ENCODE measurements at regions not wholly inside any gene's neighbourhood (a gene's known extent, or its start where the extent isn't known, plus 50 kb on each side); places are given as distances from the start of the nearest gene placed in this dataset.
"Not testable (repeated sequence)": the region's sequence is repeated elsewhere in the genome, so short reads cannot be mapped to it uniquely, and the experiment has no call there.

DNA sequence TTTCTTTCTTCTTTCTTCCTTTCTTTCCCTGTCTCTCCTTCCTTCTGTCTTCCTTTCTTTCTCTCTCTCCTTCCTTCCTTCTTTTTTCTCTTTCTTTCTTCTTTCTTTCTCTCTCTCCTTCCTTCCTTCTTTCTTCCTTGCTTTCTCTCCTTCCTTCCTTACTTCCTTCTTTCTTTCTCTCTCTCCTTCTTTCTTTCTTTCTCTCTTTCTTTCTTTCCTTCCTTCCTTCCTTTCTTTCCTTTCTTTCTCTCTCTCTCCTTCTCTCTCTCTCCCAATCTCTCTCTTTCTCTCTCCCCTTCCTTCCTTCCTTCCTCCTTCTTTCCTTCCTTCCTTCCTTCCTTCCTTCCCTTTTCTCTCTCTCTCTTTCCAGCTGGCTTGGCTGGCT is 2806.6 kb downstream of the RPIA start:
- DNase-seq = not testable (repeated sequence)

DNA sequence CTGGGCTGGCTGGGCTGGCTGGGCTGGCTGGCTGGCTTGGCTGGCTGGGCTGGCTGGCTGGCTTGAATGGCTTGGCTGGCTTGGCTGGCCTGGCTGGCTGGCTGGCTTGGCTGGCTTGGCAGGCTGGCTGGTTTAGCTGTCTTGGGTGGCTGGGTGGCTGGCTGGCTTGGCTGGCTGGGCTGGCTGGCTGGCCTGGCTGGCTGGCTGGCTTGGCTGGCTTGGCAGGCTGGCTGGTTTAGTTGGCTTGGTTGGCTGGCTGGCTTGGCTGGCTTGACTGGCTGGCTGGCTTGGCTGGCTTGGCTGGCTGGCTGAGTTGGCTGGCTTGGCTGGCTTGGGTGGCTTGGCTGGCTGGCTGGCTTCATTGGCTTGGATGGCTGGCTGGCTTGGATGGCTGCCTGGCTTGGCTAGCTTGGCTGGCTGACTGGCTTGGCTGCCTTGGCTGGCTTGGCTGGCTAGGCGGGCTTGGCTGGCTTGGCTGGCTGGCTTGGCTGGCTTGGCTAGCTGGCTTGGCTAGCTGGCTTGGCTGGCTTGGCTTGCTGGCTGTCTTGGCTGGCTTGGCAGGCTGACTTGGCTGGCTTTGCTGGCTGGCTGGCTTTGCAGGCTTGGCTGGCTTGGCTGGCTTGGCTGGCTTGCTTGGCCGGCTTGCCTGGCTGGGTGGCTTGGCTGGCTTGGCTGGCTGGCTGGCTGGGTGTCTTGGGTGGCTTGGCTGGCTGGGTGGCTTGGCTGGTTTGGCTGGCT is 2807.2 kb downstream of the RPIA start:
- DNase-seq = not testable (repeated sequence)

GRCh38 chr2:91499431-91500050 is 2808.1 kb downstream of the RPIA start:
- not testable (repeated sequence) for DNase-seq

GRCh38 chr2:91500246-91500977 is 2808.9 kb downstream of the RPIA start:
- DNase-seq = not testable (repeated sequence)

DNA sequence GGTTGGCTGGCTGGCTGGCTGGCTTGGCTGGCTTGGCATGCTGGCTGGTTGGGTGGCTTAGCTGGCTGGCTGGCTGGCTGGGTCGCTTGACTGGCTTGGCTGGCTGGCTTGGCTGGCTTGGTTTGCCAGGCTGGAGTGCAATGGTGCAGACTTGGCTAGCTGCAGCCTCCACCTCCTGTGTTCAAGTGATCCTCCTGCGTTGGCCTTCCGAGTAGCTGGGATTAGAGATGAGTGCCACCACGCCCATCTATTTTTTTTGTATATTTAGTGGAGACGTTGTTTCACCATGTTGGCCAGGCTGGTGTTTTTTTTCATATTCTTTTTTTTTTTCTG is 2809.5 kb downstream of the RPIA start:
- not testable (repeated sequence) for DNase-seq

DNA sequence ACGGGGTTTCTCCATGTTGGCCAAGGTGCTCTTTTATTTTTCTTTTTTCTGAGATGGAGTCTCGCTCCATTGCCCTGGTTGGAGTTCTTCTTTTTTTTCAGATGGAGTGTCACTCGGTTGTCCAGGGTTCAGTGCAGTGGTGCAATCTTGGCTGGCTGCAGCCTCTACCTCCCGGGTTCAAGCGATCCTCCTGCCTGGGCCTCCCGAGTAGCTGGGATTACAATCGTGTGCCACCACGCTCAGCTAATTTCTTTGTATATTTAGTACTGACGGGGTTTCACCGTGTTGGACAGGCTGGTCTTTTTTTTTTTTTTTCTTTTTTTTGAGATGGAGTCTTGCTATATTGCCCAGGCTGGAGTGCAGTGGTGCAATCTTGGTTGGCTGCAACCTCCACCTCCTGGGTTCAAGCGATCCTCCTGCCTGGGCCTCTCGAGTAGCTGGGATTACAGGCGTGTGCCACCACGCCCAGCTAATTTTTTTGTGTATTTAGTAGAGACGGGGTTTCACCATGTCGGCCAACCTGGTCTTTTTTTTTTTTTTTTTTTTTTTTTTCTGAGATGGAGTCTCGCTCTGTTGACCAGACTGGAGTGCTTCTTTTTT is 2810.1 kb downstream of the RPIA start:
- not testable (repeated sequence) for DNase-seq

DNA sequence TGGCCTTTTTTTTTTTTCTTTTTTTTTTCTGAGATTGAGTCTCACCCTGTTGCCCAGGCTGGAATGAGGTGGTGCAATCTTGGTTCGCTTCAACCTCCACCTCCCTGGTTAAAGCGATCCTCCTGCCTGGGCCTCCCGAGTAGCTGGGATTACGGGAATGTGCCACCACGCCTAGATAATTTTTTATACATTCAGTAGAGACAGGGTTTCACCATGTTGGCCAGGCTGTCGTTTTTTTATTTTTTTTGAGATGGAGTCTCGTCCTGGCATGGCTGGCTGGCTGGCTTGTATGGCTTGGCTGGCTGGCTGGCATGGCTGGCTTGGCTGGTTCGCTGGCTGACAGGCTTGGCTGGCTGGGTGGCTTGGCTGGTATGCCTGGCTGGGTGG is 2812.1 kb downstream of the RPIA start:
- not testable (repeated sequence) for DNase-seq

DNA sequence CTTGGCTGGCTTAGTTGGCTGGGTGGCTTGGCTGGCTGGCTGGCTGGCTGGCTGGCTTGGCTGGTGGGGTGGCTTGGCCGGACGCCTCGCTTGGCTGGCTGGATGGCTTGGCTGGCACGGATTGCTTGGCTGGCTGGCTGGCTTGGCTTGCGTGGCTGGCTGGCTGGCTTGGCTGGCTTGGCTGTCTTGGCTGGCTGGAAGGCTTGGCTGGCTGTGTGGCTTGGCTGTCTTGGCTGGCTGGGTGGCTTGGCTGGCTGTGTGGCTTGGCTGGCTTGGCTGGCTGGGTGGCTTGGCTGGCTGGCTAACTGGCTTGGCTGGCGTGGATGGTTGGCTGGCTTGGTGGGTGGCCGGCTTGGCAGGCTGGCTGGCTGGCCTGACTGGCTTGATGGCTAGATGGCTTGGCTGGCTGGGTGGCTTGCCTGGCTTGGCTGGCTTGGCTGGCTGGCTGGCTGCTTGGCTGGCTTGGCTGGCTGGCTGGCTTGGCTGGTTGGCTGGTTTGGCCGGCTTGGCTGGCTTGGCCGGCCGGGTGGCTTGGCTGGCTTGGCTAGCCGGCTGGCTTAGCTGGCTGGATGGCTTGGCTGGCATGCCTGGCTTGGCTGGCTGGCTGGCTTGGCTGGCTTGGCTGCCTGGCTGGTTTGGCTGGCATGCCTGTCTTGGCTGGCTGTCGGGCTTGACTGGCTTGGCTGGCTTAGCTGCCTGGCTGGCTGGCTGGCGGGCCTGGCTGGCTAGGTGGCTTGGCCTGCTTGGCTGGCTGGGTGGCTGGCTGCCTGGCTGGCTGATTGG is 2812.7 kb downstream of the RPIA start:
- not testable (repeated sequence) for DNase-seq

- not testable (repeated sequence) for DNase-seq
Measured at GRCh38 chr2:91508816-91509215, 2817.3 kb downstream of the RPIA start.

GRCh38 chr2:91509276-91509675 is 2817.8 kb downstream of the RPIA start:
- DNase-seq = not testable (repeated sequence)

DNA sequence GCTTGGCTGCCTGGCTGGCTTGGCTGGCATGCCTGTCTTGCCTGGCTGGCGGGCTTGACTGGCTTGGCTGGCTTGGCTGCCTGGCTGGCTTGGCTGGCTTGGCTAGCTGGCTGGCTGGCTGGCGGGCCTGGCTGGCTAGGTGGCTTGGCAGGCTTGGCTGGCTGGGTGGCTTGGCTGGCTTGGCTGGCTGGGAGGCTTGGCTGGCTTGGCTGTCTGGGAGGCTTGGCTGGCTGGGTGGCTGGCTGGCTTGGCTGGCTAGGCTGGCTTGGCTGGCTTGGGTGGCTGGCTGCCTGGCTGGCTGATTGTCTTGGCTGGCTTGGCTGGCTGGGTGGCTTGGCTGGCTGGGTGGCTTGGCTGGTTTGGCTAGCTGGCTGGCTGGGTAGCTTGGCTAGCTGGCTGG is 2819.7 kb downstream of the RPIA start:
- not testable (repeated sequence) for DNase-seq

DNA sequence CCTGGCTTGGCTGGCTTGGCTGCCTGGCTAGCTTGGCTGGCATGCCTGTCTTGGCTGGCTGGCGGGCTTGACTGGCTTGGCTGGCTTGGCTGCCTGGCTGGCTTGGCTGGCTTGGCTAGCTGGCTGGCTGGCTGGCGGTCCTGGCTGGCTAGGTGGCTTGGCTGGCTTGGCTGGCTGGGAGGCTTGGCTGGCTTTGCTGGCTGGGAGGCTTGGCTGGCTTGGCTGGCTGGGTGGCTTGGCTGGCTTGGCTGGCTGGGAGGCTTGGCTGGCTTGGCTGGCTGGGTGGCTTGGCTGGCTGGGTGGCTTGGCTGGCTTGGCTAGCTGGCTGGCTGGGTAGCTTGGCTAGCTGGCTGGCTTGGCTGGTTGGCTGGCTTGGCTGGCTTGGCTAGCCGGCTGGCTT is 2824.5 kb downstream of the RPIA start:
- not testable (repeated sequence) for DNase-seq

DNA sequence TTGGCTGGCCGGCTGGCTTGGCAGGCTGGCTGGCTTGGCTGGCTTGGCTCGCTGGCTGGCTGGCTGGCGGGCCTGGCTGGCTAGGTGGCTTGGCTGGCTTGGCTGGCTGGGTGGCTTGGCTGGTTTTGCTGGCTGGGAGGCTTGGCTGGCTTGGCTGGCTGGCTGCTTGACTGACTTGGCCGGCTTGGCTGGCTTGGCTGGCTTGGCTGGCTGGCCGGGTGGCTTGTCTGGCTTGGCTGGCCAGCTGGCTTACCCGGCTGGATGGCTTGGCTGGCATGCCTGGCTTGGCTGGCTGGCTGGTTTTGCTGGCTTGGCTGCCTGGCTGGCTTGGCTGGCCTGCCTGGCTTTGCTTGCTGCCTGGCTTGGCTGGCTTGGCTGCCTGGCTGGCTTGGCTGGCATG is 2825.2 kb downstream of the RPIA start:
- DNase-seq = not testable (repeated sequence)

DNA sequence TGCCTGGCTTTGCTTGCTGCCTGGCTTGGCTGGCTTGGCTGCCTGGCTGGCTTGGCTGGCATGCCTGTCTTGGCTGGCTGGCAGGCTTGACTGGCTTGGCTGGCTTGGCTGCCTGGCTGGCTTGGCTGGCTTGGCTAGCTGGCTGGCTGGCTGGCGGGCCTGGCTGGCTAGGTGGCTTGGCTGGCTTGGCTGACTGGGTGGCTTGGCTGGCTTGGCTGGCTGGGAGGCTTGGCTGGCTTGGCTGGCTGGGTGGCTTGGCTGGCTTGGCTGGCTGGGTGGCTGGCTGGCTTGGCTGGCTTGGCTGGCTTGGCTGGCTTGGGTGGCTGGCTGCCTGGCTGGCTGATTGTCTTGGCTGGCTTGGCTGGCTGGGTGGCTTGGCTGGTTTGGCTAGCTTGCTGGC is 2826.4 kb downstream of the RPIA start:
- DNase-seq = not testable (repeated sequence)

- not testable (repeated sequence) for DNase-seq
Measured at GRCh38 chr2:91518361-91518981, 2827.0 kb downstream of the RPIA start.

DNA sequence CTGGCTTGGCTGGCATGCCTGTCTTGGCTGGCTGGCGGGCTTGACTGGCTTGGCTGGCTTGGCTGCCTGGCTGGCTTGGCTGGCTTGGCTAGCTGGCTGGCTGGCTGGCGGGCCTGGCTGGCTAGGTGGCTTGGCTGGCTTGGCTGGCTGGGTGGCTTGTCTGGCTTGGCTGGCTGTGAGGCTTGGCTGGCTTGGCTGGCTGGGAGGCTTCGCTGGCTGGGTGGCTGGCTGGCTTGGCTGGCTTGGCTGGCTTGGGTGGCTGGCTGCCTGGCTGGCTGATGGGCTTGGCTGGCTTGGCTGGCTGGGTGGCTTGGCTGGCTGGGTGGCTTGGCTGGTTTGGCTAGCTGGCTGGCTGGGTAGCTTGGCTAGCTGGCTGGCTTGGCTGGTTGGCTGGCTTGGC is 2827.9 kb downstream of the RPIA start:
- DNase-seq = not testable (repeated sequence)

GRCh38 chr2:91519914-91520313 is 2828.4 kb downstream of the RPIA start:
- not testable (repeated sequence) for DNase-seq

GRCh38 chr2:91520523-91520922 is 2829.1 kb downstream of the RPIA start:
- not testable (repeated sequence) for DNase-seq

DNA sequence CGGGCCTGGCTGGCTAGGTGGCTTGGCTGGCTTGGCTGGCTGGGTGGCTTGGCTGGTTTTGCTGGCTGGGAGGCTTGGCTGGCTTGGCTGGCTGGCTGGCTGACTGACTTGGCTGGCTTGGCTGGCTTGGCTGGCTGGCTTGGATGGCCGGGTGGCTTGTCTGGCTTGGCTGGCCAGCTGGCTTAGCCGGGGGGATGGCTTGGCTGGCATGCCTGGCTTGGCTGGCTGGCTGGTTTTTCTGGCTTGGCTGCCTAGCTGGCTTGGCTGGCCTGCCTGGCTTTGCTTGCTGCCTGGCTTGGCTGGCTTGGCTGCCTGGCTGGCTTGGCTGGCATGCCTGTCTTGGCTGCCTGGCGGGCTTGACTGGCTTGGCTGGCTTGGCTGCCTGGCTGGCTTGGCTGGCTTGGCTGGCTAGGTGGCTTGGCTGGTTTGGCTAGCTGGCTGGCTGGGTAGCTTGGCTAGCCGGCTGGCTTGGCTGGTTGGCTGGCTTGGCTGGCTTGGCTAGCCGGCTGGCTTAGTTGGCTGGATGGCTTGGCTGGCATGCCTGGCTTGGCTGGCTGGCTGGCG is 2829.6 kb downstream of the RPIA start:
- DNase-seq = not testable (repeated sequence)

- not testable (repeated sequence) for DNase-seq
Measured at GRCh38 chr2:91521944-91522343, 2830.5 kb downstream of the RPIA start.

- not testable (repeated sequence) for DNase-seq
Measured at GRCh38 chr2:91522877-91523276, 2831.4 kb downstream of the RPIA start.

DNA sequence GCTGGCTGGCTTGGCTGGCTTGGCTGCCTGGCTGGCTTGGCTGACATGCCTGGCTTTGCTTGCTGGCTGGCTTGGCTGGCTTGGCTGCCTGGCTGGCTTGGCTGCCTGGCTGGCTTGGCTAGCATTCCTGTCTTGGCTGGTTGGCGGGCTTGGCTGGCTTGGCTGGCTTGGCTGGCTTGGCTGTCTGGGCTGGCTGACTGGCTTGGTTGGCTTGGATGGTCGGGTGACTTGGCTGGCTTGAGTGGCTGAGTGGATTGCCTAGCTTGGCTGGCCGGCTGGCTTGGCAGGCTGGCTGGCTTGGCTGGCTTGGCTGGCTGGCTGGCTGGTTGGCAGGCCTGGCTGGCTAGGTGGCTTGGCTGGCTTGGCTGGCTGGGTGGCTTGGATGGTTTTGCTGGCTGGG is 2832.3 kb downstream of the RPIA start:
- not testable (repeated sequence) for DNase-seq

All from hematopoietic multipotent progenitor cell treated with erythropoietin and hydrocortisone succinate and interleukin-3 and kit ligand, for 6 days (in vitro differentiated cells).